CD8-positive, alpha-beta memory T cell (primary cell): ENCODE measurements at regions not wholly inside any gene's neighbourhood (a gene's known extent, or its start where the extent isn't known, plus 50 kb on each side); places are given as distances from the start of the nearest gene placed in this dataset.
A peak's percentile ranks its signal among the peaks of the same experiment; 100 is the strongest.

Source experiments
- CTCF ChIA-PET: fragments of 350-600 bp; sonication (Branson Sonifier 250); formaldehyde crosslinking; loops from one replicate; lab custom pipeline; 2021; ENCODE audit warnings: antibody characterized with exemption; lab: Charles Lee
- POLR2A ChIA-PET: fragments of 350-600 bp; sonication (Branson Sonifier 250); formaldehyde crosslinking; loops from one replicate; lab custom pipeline; 2021; ENCODE audit warnings: antibody characterized with exemption; lab: Charles Lee
- DNase-seq, 5 donors: peaks; one replicate each; pipeline versions ENCODE4 v3.0.0 to v3.0.0-alpha.2; 2020 to 2022; ENCODE audit warnings: mixed read lengths in 1 of 5
- H3K27ac ChIP-seq: one replicate; pipeline ENCODE4 v1.7.0; 2013; ENCODE audit warnings: low read depth, mild to moderate bottlenecking, low read length, moderate library complexity
- H3K27me3 ChIP-seq: 2 replicates; pipeline ENCODE4 v1.7.0; 2013; ENCODE audit warnings: low read length, mild to moderate bottlenecking; ENCODE audit not compliant: insufficient read depth, poor library complexity, severe bottlenecking
- H3K36me3 ChIP-seq: 2 replicates; pipeline ENCODE4 v1.7.0; 2013; ENCODE audit warnings: mild to moderate bottlenecking, low read length, moderate library complexity; ENCODE audit not compliant: insufficient read depth
- H3K4me1 ChIP-seq: 2 replicates; pipeline ENCODE4 v1.7.0; 2013; ENCODE audit warnings: mild to moderate bottlenecking, low read length, moderate library complexity; ENCODE audit not compliant: insufficient read depth
- H3K4me3 ChIP-seq: 2 replicates; pipeline ENCODE4 v1.7.0; 2013; ENCODE audit warnings: mild to moderate bottlenecking, low read length
- H3K9me3 ChIP-seq: 2 replicates; pipeline ENCODE4 v1.7.0; 2013; ENCODE audit warnings: mild to moderate bottlenecking, low read length
- H3K27ac Mint-ChIP-seq, 8 donors: one replicate each; pipeline ENCODE4 v1.8.0; 2020 to 2021; ENCODE audit warnings: mixed read lengths in 8 of 8, mild to moderate bottlenecking in 6 of 8, inconsistent platforms in 3 of 8, moderate library complexity in 3 of 8
- H3K27me3 Mint-ChIP-seq, 2 donors: one replicate each; pipeline ENCODE4 v1.8.0; 2020 to 2021; ENCODE audit warnings: mixed read lengths in 2 of 2, mild to moderate bottlenecking in 1 of 2, moderate library complexity in 1 of 2
- H3K36me3 Mint-ChIP-seq, 3 donors: one replicate each; pipeline ENCODE4 v1.8.0; 2020 to 2021; ENCODE audit warnings: mixed read lengths in 3 of 3, inconsistent platforms in 1 of 3, mild to moderate bottlenecking in 1 of 3
- H3K4me1 Mint-ChIP-seq, 3 donors: one replicate each; pipeline ENCODE4 v1.8.0; 2020 to 2021; ENCODE audit warnings: mixed read lengths in 3 of 3, inconsistent platforms in 1 of 3, mild to moderate bottlenecking in 1 of 3
- H3K4me3 Mint-ChIP-seq, 7 donors: one replicate each; pipeline ENCODE4 v1.8.0; 2020 to 2021; ENCODE audit warnings: mixed read lengths in 7 of 7, mild to moderate bottlenecking in 6 of 7, moderate library complexity in 4 of 7, inconsistent platforms in 2 of 7
- H3K9me3 Mint-ChIP-seq, 5 donors: one replicate each; pipeline ENCODE4 v1.8.0; 2020 to 2022; ENCODE audit warnings: mixed read lengths in 5 of 5, mild to moderate bottlenecking in 3 of 5, moderate library complexity in 2 of 5, inconsistent platforms in 1 of 5

DNA sequence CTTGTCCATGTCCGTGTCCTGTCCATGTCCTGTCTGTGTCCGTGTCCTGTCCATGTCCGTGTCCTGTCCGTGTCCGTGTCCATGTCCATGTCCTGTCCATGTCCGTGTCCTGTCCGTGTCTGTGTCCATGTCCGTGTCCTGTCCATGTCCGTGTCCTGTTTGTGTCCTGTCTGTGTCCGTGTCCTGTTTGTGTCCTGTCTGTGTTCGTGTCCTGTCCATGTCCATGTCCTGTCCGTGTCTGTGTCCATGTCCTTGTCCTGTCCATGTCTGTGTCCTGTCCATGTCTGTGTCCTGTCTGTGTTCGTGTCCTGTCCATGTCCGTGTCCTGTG lies 55.0 kb upstream of the BHLHE23 start:
- Histone ChIP-seq H3K4me3 (no peak overlapping the region), H3K27me3 (peaks cover 7% of the 10 kb centered on the region), H3K36me3 (no peaks in the 10 kb centered on the region), H3K27ac (no peak overlapping the region), H3K4me1 (no peaks in the 10 kb centered on the region), H3K9me3 (no peaks in the 10 kb centered on the region)
- DNase-seq, result peak in 1 of 5 donors; percentile 39
- Mint-ChIP-seq H3K36me3 (peaks cover 0 to 3% (median 0%) of the 10 kb centered on the region in 3 donors), H3K9me3 (no peaks in the 10 kb centered on the region), H3K27me3 (peaks cover 5 to 28% of the 10 kb centered on the region in 2 donors), H3K4me3 (no peak overlapping the region), H3K27ac (no peak overlapping the region), H3K4me1 (no peaks in the 10 kb centered on the region)
- ChIA-PET POLR2A (no interaction called here), CTCF (no interaction called here)

DNA sequence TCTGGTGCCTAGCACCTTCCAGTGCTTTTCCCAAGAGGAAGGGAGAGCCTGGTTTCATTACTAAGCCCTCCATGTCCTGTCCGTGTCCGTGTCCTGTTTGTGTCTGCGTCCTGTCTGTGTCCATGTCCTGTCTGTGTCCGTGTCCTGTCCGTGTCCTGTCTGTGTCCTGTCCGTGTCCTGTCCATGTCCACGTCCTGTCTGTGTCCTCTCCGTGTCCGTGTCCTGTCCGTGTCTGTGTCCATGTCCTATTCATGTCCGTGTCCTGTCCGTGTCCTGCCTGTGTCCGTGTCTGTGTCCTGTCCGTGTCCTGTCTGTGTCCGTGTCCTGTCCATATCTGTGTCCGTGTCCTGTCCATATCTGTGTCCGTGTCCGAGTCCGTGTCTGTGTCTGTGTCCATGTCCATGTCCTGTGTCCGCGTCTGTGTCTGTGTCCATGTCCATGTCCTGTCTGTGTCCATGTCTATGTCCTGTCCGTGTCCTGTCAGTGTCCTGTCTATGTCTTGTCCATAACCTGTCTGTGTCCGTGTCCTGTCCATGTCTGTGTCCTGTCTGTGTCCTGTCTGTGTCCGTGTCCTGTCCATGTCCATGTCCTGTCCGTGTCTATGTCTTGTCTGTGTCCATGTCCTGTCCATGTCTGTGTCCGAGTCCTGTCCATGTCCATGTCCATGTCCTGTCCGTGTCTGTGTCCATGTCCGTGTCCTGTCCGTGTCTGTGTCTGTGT lies 54.4 kb upstream of the BHLHE23 start:
- no peaks in the 10 kb centered on the region for H3K4me1 Mint-ChIP-seq
- H3K36me3 Mint-ChIP-seq, result peaks cover 0 to 3% (median 0%) of the 10 kb centered on the region in 3 donors

DNA sequence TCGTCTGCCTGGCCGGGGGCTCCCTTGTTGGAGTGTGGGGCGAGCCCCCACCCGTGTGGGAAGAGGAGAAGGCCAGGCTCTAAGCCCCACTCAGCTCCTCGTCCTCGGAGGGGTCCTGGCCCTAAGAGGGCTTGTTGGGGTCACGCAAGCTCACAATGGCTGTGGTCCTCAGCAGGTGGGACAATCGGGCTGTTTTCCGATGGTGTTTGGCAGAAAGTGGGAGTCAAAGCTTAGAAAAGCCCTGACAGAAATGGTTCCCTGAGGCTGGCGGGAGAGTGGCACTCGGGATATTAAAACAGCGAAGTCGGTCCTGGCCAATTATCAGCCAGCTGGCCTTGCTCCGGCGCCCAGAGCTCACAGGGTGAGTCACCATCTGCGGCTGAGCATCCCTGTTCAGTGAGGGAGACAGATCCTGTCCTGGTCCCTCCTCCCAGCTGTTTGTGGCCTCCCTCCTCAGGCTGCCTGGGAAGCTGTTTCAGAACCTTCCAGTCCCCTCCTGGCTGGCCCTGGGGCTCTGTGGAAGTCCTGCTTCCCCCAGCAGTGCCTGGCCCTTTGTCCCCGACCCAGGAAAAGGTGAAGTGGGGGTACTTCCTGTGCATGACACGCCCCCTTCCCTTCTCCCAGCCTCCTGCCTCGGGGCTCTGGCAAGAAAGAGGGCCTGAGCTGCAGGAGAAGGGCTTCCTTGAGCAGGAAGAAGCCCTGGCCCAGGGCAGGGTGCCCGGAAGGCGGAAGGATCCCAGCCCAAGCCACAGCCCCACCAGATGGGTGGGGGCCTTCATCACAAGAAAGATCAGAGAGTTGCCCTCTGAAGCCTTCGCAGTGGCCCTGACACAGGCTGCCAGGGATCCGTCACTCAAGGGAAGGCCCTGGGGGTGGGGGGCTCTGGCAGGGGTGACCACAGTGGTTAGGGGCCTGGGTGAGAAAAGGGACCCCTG lies 53.6 kb upstream of the BHLHE23 start:
- ChIA-PET POLR2A (no interaction called here), CTCF (no interaction called here)
- H3K27me3 Mint-ChIP-seq, result peaks cover 5 to 25% of the 10 kb centered on the region in 2 donors
- H3K27ac Mint-ChIP-seq, result no peak overlapping the region
- Histone ChIP-seq H3K9me3 (no peaks in the 10 kb centered on the region), H3K27me3 (peaks cover 7% of the 10 kb centered on the region), H3K36me3 (no peaks in the 10 kb centered on the region), H3K4me1 (no peaks in the 10 kb centered on the region), H3K4me3 (no peak overlapping the region), H3K27ac (no peak overlapping the region)
- peaks cover 0 to 3% (median 0%) of the 10 kb centered on the region in 3 donors for H3K36me3 Mint-ChIP-seq
- DNase-seq, result peak in 1 of 5 donors; percentile 35
- H3K9me3 Mint-ChIP-seq, result no peaks in the 10 kb centered on the region
- no peaks in the 10 kb centered on the region for H3K4me1 Mint-ChIP-seq
- H3K4me3 Mint-ChIP-seq, result no peak overlapping the region

More for the DNA sequence above, 54.4 kb upstream of the BHLHE23 start:
- no peak overlapping the region for H3K4me3 ChIP-seq
- CTCF ChIA-PET, result no interaction called here
- POLR2A ChIA-PET, result no interaction called here
- H3K9me3 ChIP-seq, result no peaks in the 10 kb centered on the region
- H3K4me1 ChIP-seq, result no peaks in the 10 kb centered on the region
- H3K9me3 Mint-ChIP-seq, result no peaks in the 10 kb centered on the region
- no peak overlapping the region for H3K27ac ChIP-seq
- H3K27ac Mint-ChIP-seq, result no peak overlapping the region
- H3K27me3 Mint-ChIP-seq, result peaks cover 5 to 27% of the 10 kb centered on the region in 2 donors
- H3K27me3 ChIP-seq, result peaks cover 7% of the 10 kb centered on the region
- DNase-seq, result no peak
- H3K4me3 Mint-ChIP-seq, result no peak overlapping the region
- H3K36me3 ChIP-seq, result no peaks in the 10 kb centered on the region

DNA sequence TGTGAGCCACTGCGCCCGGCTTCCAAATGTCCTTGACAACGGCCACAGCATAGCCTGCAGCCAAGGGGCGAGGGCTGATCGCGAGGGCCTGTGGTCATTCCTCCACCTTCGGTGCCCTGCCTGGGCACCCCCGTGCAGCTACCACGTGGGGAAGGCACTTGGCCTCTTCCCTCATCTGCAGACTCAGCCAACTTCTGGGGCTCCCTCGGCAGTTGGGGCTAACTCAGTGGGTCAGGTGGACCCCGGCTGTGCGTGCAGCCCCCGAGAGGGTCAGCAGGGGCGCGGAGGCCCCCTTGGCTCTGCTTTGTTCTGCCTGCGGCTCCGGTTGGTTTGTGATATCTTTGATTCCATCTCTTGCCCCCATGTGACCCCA lies 52.9 kb upstream of the BHLHE23 start:
- H3K27ac Mint-ChIP-seq, result no peak overlapping the region
- peak in 1 of 5 donors; percentile 35 for DNase-seq
- POLR2A ChIA-PET, result no interaction called here
- H3K4me1 ChIP-seq, result no peaks in the 10 kb centered on the region
- H3K9me3 ChIP-seq, result no peaks in the 10 kb centered on the region
- no peak overlapping the region for H3K4me3 ChIP-seq
- H3K27me3 Mint-ChIP-seq, result peaks cover 5 to 28% of the 10 kb centered on the region in 2 donors
- no peak overlapping the region for H3K4me3 Mint-ChIP-seq
- no peaks in the 10 kb centered on the region for H3K36me3 ChIP-seq
- CTCF ChIA-PET, result no interaction called here
- H3K27ac ChIP-seq, result no peak overlapping the region
- no peaks in the 10 kb centered on the region for H3K4me1 Mint-ChIP-seq
- peaks cover 0 to 3% (median 0%) of the 10 kb centered on the region in 3 donors for H3K36me3 Mint-ChIP-seq
- peaks cover 7% of the 10 kb centered on the region for H3K27me3 ChIP-seq
- no peaks in the 10 kb centered on the region for H3K9me3 Mint-ChIP-seq

DNA sequence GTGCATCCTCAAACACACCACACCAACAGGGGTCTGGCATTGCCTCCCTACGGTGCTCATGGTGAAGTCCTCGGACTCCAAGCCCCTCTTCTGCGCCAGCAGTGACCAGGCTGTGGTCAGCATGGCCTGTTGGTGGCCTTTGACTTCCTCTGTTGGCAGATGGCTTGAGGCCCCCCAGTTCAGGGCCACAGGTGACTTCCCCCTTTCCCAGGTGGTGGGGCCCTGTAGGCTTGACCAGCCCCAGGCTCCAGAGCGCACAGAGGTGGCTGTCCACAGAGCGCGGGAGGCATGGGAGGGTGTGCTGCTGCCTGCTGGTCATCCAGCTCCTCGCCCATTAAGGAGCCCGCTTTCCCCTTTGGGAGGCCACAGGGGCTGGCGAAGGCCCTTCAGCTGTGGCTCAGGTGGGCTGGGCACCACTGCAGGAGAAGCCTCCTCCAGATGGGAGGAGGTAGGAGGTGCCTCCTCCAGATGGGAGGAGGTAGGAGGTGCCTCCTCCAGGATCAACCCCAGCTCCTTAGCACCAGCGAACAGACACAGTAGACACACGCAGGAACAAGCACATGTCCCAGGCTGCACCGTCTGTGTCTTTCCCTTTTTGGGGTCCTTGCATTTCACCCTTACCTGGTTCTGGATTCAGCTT lies 52.1 kb upstream of the BHLHE23 start:
- no peaks in the 10 kb centered on the region for H3K9me3 Mint-ChIP-seq
- CTCF ChIA-PET, result interaction anchor here (1.3 kb wide), 1 partner anchor 165 kb away, joined by 4 read pairs; no protein-coding TSS in a partner anchor
- Histone ChIP-seq H3K27me3 (peaks cover 7% of the 10 kb centered on the region), H3K4me3 (no peak overlapping the region), H3K36me3 (no peaks in the 10 kb centered on the region), H3K4me1 (no peaks in the 10 kb centered on the region), H3K27ac (no peak overlapping the region), H3K9me3 (no peaks in the 10 kb centered on the region)
- H3K4me1 Mint-ChIP-seq, result no peaks in the 10 kb centered on the region
- H3K4me3 Mint-ChIP-seq, result no peak overlapping the region
- peaks cover 0 to 3% (median 0%) of the 10 kb centered on the region in 3 donors for H3K36me3 Mint-ChIP-seq
- POLR2A ChIA-PET, result no interaction called here
- H3K27ac Mint-ChIP-seq, result no peak overlapping the region
- peaks cover 4 to 29% of the 10 kb centered on the region in 2 donors for H3K27me3 Mint-ChIP-seq
- no peak for DNase-seq

DNA sequence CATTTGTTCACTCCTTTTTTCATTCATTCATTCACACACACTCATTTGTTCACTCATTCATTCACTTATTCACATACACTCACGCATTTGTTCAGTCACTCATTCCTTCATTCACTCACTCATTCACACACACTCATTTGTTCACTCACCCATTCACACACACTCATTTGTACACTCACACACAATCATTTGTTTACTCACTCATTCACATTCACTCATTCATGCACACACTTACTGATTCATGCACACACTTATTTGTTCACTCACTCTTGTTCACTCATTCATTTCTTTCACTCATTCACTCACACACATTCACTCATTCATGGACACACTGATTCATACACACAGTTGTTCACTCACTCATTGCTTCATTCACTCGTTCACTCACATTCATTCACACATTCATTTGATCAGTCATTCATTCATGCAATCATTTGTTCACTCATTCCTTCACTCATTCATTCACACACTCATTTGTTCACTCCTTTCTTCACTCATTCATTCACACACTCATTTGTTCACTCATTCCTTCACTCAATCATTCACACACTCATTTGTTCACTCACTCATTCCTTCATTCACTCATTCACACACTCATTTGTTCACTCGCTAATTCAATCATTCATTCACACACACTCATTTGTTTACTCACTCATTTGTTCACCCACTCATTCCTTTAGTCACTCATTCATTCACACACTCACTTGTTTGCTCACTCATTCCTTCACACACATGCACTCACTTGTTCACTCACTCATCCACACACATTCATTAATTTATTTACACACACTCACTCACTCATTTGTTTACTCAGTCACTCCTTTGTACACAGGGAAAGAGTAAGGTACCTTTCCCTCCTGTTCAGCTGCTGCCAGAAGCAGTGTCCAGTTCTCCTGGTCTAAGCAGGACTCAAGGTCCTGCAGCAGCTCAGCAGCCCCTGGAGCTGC lies 50.7 kb upstream of the BHLHE23 start:
- H3K4me1 ChIP-seq, result no peaks in the 10 kb centered on the region
- H3K27ac Mint-ChIP-seq, result no peak overlapping the region
- no peaks in the 10 kb centered on the region for H3K4me1 Mint-ChIP-seq
- no peak for DNase-seq
- H3K36me3 Mint-ChIP-seq, result peaks cover 0 to 3% (median 0%) of the 10 kb centered on the region in 3 donors
- H3K4me3 Mint-ChIP-seq, result no peak overlapping the region
- no peak overlapping the region for H3K27ac ChIP-seq
- no peak overlapping the region for H3K4me3 ChIP-seq
- ChIA-PET POLR2A (no interaction called here), CTCF (interaction anchor here (0.9 to 1.9 kb wide), 3 partner anchors 123 to 166 kb away, joined by 3 to 8 read pairs (median 4); no protein-coding TSS in a partner anchor)
- H3K36me3 ChIP-seq, result no peaks in the 10 kb centered on the region
- H3K9me3 Mint-ChIP-seq, result no peaks in the 10 kb centered on the region
- H3K27me3 ChIP-seq, result peaks cover 7% of the 10 kb centered on the region
- H3K9me3 ChIP-seq, result no peaks in the 10 kb centered on the region
- H3K27me3 Mint-ChIP-seq, result peaks cover 6 to 27% of the 10 kb centered on the region in 2 donors
